Hematopoietic multipotent progenitor cell treated with erythropoietin and hydrocortisone succinate and interleukin-3 and kit ligand, for 17 days (in vitro differentiated cells): ENCODE measurements at regions not wholly inside any gene's neighbourhood (a gene's known extent, or its start where the extent isn't known, plus 50 kb on each side); places are given as distances from the start of the nearest gene placed in this dataset.
"Not testable (repeated sequence)": the region's sequence is repeated elsewhere in the genome, so short reads cannot be mapped to it uniquely, and the experiment has no call there.

ENCODE experiments used
- DNase-seq: peaks from one replicate; pipeline ENCODE4 v3.0.0-alpha.2; 2015; ENCODE audit warnings: low spot score

DNA sequence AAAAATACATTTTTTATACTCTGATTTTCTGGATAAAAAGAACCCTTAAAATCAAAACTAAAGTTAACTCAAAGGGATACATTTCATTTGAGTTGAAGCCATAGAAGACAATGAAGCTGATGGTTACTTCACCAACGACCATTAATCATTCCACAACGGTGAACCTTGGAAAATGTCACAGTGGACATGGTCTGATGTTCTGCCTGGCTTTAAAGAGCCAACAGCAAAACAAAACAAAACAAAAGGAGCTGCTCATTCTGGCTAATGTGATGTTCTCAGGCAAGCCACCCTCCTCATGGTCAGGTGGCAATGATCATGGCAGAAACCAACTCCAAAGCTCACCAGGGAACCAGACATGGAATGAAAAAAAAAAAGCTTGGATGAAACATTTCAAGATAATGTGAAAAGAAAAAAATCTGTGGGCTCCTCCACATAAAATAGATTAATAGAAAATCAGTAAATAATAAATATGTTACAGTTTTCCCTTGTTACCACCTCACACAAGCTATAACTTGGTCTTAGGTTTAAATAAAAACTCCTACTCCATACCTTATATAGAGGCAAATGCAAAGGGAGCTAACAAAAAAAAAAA, 90.1 kb upstream of the SERTAD2 start:
- DNase-seq: no peak

DNA sequence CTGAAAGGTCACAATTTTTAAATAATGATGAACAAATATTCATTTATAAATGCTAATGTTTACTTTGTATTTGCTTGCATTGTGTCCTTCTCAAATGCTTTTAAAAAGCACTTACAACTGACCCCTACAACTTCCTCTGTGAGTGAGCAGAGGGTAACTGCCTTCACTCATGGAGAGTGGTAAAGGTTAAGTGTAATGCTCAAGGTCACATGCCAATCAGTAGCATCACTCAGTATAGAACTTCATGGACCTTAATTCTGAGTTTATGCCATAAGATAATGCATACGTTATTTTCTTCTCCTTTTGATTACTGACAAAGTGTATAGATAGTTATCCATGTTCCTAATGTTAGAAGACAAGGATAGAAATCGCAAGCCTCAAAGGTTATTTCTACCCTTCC, 91.8 kb upstream of the SERTAD2 start:
- DNase-seq: no peak

DNA sequence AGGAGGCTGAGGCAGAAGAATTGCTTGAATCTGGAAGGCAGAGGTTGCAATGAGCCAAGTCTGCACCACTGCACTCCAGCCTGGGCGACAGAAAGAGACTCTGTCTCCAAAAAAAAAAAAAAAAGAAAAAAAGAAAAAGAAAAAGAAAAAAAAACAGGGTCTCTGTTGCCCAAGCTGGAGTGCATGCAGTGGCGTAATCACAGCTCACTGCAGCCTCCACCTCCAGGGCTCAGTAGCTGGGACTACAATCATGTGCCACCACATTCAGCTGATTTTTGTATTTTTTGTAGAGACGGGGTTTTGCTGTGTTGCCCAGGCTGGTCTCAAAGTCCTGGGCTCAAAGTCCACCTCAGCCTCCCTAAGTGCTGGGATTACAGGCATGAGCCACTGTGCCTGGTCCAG, 94.0 kb upstream of the SERTAD2 start:
- DNase-seq: not testable (repeated sequence)

DNA sequence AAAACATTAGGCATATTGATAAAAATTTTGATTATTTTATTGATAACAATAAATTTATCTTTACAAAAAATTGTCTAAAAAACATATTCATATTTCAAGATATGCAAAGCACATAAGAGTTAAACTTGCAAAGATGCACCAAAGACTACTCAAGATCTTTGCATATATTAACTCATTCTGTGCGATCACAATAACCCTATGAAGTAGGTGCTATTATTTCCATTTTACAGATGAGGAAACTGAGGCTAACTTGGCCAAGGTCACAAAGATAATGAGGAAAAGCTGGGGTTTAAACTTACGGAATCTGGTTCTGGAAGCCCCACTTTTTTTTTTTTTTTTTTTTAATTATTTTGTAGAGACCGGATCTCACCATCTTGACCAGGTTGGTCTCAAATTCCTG, 94.4 kb upstream of the SERTAD2 start:
- no peak for DNase-seq

DNA sequence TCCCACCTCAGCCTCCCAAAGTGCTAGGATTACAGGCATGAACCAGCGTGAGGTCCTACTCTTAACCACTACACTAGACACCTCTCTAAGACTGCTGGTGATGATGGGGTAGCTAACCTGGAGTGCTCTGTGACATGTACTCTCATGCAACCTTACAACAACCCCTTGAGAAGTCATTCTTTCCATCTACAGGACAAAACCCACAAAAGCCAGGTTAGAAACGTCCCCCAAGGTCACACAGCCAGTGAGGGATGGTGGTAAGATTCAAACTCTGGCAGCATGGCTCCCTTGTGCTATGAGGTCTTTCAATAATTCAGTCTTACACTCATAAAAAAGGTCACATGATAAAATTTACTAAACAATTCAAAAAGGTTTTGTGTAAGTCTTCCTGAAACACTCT, 94.8 kb upstream of the SERTAD2 start:
- DNase-seq: no peak

DNA sequence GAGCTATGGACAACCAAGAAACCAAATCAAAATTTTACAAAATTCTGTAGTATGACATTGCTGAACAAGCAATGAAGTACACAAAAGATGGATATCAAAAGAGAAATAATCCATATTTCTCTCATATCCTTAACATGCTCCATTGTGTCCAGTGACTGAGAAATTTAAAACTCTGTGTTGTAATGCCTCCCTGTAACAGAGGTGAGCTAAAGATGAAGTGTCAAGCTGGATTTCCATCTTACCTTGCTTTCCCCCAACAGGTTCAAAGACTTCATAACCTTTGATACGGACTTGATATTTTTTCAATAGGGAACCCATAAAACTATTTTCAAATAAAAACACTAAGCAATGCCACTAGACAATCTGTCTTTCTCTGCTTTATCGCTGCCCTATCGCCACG, 95.7 kb upstream of the SERTAD2 start:
- DNase-seq: no peak

DNA sequence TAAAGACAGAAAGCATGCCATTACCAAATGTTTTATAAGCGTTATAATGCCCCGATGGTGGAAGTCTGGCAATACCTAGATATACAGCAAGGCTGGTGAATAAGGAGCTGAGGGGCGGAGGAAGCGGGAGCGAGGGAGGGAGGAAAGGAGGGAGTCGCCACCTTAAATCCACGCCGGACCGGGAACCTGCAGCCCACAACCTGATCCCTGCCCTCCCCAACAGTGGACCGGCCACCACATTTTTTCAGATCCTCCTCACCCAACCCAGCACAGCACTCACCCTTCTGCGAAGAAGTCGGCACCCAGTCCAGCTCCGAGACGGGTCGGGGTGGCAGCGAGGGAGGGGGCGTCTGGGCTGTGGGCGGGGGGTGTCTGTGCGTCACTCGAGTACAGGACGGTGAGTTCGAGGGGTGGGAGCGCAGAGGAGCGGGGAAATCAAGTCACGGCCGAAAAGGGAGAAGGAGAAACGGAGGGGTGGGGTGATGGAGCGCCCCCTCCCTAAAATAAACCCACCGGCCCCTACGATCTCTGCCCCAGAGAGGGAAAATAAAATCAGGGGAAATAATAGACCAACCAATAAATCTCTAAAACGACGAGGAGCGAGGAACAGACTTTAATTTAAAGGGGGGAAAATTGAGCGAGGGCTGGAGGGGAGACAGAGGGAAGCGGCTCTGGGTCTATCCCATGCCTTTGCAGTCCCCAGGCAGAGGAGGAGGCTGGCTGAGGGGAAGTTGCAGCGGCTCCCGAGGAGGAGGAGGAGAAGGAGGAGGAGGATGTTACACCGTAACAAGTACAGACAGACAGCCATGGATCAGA, 96.5 kb upstream of the SERTAD2 start:
- no peak for DNase-seq

DNA sequence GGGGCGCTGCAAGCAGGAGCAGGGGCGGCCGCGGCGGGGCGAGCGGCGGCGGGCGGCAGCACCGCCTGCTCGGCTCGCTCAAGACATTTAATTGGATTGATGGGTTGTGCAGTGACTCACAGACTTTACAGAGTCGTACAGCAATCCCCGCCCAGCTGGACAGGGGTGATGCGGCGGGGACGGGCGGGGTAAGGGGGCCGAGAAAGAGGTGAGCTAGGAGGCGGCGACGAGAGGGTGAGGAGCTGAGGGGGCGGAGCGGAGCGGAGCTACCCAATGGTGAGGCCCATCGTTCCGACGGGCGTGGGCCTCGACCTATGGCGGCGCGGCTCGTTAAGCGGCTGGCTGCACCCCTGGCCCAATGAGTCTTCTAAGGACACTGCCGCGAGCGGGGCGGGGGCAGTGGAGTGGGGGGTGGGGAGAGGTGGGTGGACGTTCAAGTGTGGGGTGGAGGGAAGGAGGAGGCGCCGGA, 97.1 kb upstream of the SERTAD2 start:
- peak; percentile 99 for DNase-seq

DNA sequence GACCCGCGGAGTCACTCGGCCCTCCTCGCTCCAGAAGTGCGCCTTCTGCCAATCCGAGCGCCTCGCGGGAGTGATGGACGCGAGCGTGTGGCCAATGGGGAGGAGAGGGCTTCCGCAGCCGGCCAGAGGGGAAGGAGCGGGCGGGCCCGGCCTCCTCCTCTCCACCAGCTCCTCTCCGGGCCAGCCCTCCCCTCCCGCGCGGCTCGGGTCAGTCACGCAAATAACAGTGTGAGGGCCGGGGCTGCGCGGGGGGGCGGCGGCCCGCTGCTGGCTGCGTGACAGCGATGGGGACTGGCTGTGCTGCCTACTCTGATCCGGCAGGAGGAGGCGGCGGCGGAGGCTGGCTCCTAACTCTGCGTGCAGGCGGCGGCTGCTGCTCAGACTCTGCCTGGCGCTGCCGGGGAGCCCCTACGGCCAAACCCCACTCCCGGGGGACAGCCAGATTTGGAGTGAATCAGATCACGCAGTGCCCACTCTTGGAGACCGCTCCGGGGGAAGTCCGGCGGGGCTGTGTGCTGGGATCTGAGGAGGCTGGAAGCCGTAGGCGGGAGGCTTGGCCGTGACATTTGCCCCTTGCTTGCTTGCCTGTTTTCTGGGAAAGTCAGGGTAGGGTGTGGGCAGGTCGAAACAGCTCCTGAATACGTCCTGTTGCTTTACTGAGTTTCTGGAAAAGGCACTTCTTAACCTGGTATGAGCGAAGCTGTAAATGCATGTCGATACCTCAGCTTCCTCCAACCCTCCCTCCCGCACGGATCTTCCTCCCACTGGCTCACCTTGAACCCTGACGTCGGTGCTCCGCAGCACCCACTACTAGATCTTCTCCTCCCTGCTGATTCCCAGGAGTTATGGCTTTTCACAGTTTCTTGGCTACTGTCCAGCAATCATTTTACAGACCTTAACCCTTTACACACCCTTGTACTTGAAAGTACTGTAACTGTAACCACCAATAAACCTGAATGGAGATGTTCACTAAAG, 97.9 kb upstream of the SERTAD2 start:
- peak; percentile 98 for DNase-seq

DNA sequence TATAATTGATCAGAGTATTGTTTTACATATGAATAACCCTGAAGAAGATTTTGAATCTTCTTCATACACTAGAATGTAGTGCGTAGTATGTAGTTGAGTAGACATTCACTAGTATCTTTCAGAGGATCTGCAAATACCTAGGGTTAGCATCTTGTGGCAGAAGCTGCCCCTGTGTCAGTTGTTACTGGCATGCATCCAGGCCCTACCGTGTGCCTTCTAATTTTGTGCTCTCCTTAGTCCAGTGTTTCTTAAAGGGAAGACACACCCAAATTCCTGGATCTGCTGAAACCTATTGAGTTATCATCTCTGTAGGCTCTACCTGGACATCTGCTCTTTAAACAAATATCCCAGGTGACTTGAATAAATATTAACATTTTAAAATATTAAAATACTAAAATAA, 99.7 kb upstream of the SERTAD2 start:
- no peak for DNase-seq

DNA sequence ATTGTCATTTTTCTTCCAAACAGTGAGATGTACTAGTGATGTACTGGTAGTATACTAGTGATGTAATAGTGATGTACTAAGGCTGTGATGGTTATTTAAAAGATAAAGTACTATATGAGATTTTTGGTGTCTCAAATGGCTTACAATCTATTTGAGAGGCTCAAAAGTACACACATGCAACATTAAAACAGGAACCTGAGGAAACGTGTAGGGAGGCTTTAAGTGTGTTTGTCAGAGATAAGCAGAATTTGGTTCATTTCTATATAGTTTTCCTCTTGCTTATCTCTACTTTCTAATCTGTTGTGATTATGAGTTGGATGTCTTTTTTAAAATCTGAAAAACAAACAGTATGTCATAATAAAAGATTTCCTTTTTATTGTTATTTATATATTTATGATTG, 100.9 kb upstream of the SERTAD2 start:
- DNase-seq: no peak

DNA sequence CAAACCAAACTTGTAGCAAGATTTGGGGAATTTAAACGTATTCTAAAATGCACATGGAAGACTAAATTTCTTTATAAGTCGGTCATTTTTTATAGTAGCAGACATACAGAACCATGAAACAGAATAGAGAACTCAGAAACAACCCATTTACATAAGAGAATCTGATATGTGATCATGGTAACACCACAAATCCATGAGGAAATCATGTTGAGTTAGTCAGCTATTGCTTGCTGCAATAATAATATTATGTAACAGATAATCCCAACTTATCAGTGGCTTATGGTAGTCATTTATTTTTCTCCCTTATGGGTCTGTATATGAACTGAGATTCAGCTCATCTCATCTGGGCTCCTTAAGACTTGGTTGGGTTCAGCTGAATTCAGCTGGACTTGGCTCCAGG, 103.4 kb upstream of the SERTAD2 start:
- DNase-seq: no peak

DNA sequence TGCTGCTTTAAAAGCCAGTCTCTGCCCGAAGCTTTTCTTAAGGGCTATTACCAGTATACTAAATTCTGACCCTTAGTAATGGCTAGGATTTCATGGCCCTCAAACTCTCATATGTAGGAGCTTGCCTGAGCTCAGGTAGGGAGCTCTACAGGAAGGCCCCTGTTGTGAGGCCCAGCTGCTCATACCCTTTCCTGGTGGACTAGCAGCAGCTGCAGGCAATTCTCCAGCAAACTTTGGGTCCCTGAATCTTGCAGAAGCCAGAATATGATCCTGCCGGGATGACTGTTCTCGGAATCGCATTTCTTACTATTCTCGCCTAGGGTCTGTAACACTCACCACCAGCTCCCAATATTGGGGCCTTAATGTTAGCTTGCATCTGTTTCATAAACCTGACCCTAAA, 106.4 kb upstream of the SERTAD2 start:
- DNase-seq: no peak

DNA sequence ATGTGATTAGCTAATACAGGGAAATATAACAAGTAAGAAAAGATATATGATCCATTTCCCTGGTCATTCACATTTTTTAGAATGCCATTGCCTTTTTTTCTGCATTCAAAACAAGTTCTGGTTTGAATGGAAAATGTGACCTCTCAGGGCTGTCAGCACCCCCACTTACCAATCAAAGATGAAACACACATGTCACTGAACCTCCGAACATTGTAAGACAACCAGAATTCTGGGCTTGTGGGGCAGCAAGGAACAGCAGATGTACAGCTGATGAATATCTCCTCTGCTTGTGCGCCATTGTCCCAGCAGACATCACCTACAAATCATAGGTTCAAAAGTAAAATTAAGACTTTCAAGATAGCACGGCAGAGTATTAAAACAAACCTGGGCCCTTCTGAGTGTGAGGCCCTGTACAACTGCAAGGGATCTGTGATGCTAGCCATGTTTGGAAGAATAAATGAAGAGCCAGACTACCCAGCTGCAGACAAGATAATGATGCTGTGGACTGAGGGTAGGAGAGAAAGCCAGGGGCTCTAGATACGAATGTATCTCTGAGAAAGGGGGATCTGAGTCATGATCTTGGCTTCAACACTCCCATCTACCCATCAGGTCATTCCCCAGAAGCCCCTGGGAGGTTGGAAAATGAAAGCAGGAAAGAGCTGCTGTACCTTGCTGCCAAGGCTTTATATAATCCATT, 108.7 kb upstream of the SERTAD2 start:
- DNase-seq: no peak

DNA sequence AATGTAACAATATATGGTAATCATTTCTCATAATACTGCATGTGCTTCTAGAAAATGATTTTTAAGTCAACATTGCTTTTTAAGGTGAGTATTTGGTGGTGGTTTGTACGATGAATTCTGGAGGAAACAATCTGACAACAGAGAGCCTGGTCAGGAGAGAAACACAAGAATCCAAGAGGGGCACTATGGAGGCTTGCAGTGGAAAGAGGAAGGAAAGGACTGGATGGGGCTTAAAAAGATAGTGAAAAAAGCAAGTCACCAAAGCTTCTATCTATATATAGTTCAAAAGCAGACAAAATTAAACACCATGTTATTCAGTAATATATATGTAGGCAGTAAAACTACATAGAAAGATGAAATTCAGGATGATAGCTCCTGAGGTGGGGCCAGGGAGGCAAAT, 109.4 kb upstream of the SERTAD2 start:
- DNase-seq: no peak

DNA sequence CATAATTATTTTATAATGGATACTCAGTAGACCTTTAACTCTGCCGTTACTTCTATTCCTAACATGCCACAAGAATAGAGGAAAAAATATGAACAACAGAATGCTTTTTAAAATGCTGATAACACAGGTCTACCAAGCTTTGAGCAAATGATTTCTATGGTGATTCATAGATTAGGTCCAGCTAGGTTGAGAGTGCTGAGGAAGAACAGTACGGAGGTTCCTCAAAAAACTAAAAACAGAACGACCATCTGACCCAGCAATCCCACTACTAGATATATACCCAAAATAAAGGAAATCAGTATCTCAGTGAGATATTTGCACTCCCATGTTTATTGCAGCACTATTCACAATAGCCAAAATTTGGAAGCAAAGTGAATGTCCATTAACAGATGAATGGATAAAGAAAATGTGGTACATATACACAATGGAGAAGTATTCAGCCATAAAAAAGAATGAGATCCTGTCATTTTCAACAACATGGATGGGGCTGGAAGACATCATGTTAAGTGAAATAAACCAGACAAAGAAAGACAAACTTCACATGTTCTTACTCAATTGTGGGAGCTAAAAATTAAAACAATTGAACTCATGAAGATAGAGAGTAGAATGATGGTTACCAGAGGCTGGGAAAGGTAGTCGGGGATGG, 111.6 kb upstream of the SERTAD2 start:
- DNase-seq: no peak

DNA sequence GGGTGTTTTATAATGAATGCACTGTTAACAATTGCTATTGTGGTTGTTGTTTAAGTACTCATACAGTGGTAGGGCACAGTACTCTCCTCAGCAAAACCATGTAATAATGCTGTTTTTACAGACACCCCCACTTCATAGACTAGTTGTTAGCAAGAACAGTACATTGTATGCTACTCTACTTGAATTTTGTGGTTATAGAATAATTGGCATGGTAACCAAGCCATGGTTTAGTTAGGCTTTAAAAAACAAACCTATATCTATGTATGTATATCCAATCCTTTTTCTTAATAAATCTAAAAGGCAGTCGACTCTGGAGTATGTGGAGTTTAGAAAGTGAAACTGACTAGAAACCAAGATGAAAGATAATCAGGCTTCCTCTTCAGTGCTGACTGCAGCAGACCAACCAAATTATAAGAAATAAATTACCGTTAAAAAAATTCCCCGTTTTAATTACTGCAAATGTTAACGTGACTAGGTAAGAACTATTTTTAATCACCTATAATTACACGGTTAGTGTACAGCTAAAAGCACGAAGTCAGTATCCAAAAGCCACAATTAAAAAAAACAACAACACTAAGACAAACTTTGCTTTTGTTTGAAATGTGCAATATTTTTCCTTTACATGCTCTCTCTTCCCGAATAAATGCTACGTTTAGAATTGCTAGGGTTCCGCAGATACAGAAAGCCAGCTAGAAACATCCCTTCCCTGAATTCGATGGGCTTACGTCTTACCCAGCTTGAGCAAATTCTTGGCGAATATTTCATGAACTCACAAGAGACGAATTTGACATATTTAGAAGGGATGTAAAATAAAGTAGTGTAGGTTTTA, 113.3 kb upstream of the SERTAD2 start:
- DNase-seq: peak; percentile 66

DNA sequence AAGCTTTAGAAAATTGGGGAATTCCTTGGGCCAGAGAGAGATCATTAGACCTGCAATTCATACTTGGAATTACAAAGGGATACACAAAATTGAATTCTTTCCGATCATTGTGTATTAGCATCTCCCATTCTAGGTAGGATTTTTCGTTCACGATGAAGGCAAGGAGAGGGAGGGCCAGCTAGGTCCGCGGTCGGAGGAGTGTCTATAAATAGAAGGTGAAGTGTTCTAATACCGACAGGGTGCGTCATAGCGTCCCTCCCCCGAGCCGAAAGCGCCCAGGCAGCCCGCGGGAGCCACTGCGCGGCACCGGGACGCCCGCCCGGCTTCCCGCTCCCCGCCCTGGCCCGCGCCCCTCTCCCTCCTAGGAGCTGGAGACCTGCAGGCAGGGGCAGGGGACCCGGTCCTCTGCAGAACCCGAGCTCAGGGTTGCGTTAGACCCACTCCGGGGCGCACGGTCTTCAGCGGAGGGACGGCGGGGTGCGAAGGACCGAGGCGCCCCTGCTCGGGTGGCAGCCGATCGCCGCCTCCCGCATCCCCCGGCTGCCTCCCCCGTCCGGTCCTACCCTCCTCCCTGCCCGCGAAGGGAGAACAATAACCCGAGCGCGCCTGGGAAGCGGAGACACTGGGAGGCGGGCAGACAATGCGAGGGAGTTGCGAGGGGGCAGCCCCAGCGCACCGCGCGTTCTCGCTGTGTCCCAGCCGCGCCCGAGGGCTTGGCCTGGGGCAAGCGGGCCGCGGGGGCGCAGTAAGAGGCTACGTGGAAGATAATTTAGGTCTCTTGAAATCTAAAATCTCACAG, 114.2 kb upstream of the SERTAD2 start:
- peak; percentile 76 for DNase-seq

DNA sequence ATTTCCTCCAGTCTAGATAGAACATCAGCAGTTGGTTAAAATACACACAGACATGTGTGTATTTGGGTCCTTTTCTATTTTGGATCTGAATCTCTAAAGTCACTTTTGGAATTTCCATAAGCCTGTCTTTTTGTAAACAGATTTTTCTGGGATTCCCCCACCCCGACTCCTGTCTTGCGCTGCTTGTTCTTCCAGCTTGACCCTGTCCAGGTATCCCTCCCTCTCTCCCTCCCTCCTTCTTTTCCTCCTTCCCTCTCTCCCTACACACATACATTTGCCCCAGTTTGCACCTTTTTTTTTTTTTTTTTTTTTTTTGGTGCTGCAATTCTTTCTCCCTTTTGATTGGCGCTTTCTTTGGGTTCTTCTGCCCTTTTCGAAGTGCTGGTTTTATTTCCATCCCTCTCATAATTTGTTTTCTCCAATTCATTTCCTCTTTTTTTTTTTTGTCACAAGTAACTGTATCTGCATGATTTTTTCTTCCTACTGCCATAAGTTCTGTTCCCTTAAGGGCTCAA, 114.8 kb upstream of the SERTAD2 start:
- no peak for DNase-seq
